CD14-positive monocyte (primary cell): ENCODE measurements at regions not wholly inside any gene's neighbourhood (a gene's known extent, or its start where the extent isn't known, plus 50 kb on each side); places are given as distances from the start of the nearest gene placed in this dataset.

Source experiments
- DNase-seq, 3 donors: peaks; one replicate each; pipeline ENCODE4 v3.0.0-alpha.2; 2011 to 2022
- H2AFZ ChIP-seq: 2 replicates; pipeline ENCODE4 v1.6.0; 2012; ENCODE audit warnings: mild to moderate bottlenecking, low read depth, low read length, inconsistent platforms; ENCODE audit not compliant: insufficient read depth, poor library complexity, severe bottlenecking
- H3K27ac ChIP-seq, 2 donors: 1 replicate in 1 of 2; 2 replicates in 1 of 2; pipeline ENCODE4 v1.5.1; 2012 to 2013; ENCODE audit warnings: low read length in 2 of 2, control low read depth in 1 of 2, inconsistent platforms in 1 of 2, low read depth in 1 of 2, mild to moderate bottlenecking in 1 of 2
- H3K27me3 ChIP-seq, 2 donors: one replicate each; pipeline versions ENCODE4 v1.6.0 to v1.6.1; 2011 to 2013; ENCODE audit warnings: low read length in 2 of 2; ENCODE audit not compliant: control insufficient read depth in 2 of 2, insufficient read depth in 2 of 2
- H3K36me3 ChIP-seq, 2 donors: replicated peaks in 1 of 2; 1 replicate in 1 of 2; 2 replicates in 1 of 2; pipeline versions ENCODE4 v1.5.1 to v1.6.1; 2012 to 2013; ENCODE audit warnings: low read length in 2 of 2, control low read depth in 1 of 2, inconsistent platforms in 1 of 2, mild to moderate bottlenecking in 1 of 2; ENCODE audit not compliant: insufficient read depth in 2 of 2, control insufficient read depth in 1 of 2
- H3K4me1 ChIP-seq, 2 donors: 1 replicate in 1 of 2; 2 replicates in 1 of 2; pipeline versions ENCODE4 v1.5.1 to v1.6.1; 2012 to 2013; ENCODE audit warnings: low read length in 2 of 2, control low read depth in 1 of 2, inconsistent platforms in 1 of 2, mild to moderate bottlenecking in 1 of 2, moderate library complexity in 1 of 2; ENCODE audit not compliant: insufficient read depth in 2 of 2, control insufficient read depth in 1 of 2
- H3K4me2 ChIP-seq: replicated peaks from 2 replicates; pipeline ENCODE3; 2012; ENCODE audit warnings: low read length, moderate library complexity, mild to moderate bottlenecking; ENCODE audit not compliant: poor library complexity, severe bottlenecking; ENCODE audit errors: extremely low read depth
- H3K4me3 ChIP-seq, 3 experiments: fragments of 200-600 bp in 1 of 3; sonication (generic) in 1 of 3; replicated peaks in 1 of 3; 1 replicate in 2 of 3; 2 replicates in 1 of 3; pipeline ENCODE4 v1.5.1; 2011 to 2013; ENCODE audit warnings: low read length in 3 of 3, mild to moderate bottlenecking in 3 of 3, control low read depth in 2 of 3, low read depth in 2 of 3, inconsistent platforms in 1 of 3, moderate library complexity in 1 of 3
- H3K79me2 ChIP-seq: 2 replicates; pipeline ENCODE4 v1.6.0; 2012; ENCODE audit warnings: mild to moderate bottlenecking, control low read depth, inconsistent platforms, low read length, moderate library complexity; ENCODE audit not compliant: insufficient read depth
- H3K9ac ChIP-seq: 2 replicates; pipeline ENCODE4 v1.6.0; 2017; ENCODE audit warnings: low read length, mild to moderate bottlenecking; ENCODE audit not compliant: insufficient read depth, poor library complexity, severe bottlenecking
- H3K9me3 ChIP-seq, 2 donors: replicated peaks in 1 of 2; 1 replicate in 1 of 2; 2 replicates in 1 of 2; pipeline versions ENCODE4 v1.5.1 to v1.6.1; 2012 to 2013; ENCODE audit warnings: low read length in 2 of 2, control low read depth in 1 of 2; ENCODE audit not compliant: control insufficient read depth in 1 of 2, insufficient read depth in 1 of 2
- H4K20me1 ChIP-seq: 2 replicates; pipeline ENCODE4 v1.6.0; 2012; ENCODE audit warnings: mild to moderate bottlenecking, low read length, control low read depth, moderate library complexity; ENCODE audit not compliant: insufficient read depth
- H3K27ac Mint-ChIP-seq, 7 donors: one replicate each; pipeline ENCODE4 v1.8.0; 2020; ENCODE audit warnings: mild to moderate bottlenecking in 7 of 7, mixed read lengths in 7 of 7, moderate library complexity in 6 of 7, inconsistent platforms in 2 of 7
- H3K27me3 Mint-ChIP-seq, 3 donors: one replicate each; pipeline ENCODE4 v1.8.0; 2021 to 2022; ENCODE audit warnings: low read depth in 3 of 3, mild to moderate bottlenecking in 3 of 3, mixed read lengths in 3 of 3, moderate library complexity in 3 of 3, inconsistent platforms in 1 of 3
- H3K36me3 Mint-ChIP-seq, 2 donors: one replicate each; pipeline ENCODE4 v1.8.0; 2020; ENCODE audit warnings: mixed read lengths in 2 of 2, inconsistent platforms in 1 of 2, mild to moderate bottlenecking in 1 of 2
- H3K4me1 Mint-ChIP-seq: one replicate; pipeline ENCODE4 v1.8.0; 2020; ENCODE audit warnings: mild to moderate bottlenecking, mixed read lengths
- H3K4me3 Mint-ChIP-seq, 2 donors: one replicate each; pipeline ENCODE4 v1.8.0; 2020; ENCODE audit warnings: mild to moderate bottlenecking in 2 of 2, mixed read lengths in 2 of 2, moderate library complexity in 1 of 2
- H3K9me3 Mint-ChIP-seq, 7 donors: one replicate each; pipeline ENCODE4 v1.8.0; 2020 to 2022; ENCODE audit warnings: mixed read lengths in 7 of 7, mild to moderate bottlenecking in 6 of 7, moderate library complexity in 6 of 7, inconsistent platforms in 2 of 7
- WGBS: methylation state at CpG from one replicate; pipeline ENCODE4 v1.1.5; 2013; ENCODE audit warnings: missing lambda C conversion rate; ENCODE audit not compliant: insufficient coverage; 5-methylcytosine and 5-hydroxymethylcytosine counted together
- intact Hi-C, 2 donors: fragments of 100-400 bp; cut with micrococcal nuclease; formaldehyde crosslinking; loops; one replicate each; pipeline versions ENCODE4 v1.15.0 to v1.15.1; 2023
- TF ChIP-seq, protein P1 (sequence below): fragments of 200-600 bp; IDR thresholded peaks from one replicate; pipeline ENCODE4 v1.8.0; 2022; ENCODE audit warnings: antibody characterized with exemption, mild to moderate bottlenecking

DNA sequence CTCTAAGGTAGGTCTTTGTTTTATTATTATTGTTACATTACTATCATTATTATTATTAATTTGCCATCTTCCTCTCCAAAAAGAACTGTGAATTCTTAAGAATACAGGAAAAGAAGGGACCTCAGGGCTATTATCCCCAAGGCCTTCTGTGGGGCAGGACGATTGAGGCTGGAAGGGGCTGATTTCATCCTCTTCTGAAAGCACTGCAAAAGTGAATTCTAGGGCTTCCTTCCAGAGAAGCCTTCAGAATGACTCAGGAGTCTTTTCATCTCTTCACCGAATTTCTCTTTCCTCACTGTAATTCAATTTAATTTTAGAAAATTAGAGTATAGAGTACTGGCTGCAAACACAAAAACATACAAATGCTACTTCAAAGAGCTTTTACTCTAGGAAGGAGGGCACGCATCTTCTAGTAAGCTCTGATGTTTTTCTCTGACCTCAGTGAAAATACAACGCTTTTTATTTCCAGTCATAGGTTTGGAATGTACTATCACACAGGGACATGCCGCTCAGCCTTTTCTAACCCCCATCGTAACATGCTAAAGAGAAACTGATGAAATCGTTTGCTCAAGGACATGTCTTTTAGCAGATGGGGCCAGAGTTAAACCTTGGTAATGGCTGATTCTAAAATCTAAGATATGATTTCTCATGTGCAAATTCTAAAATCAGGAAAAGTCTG lies 280.2 kb upstream of the PITRM1 start:
- TF ChIP-seq, protein P1, sequence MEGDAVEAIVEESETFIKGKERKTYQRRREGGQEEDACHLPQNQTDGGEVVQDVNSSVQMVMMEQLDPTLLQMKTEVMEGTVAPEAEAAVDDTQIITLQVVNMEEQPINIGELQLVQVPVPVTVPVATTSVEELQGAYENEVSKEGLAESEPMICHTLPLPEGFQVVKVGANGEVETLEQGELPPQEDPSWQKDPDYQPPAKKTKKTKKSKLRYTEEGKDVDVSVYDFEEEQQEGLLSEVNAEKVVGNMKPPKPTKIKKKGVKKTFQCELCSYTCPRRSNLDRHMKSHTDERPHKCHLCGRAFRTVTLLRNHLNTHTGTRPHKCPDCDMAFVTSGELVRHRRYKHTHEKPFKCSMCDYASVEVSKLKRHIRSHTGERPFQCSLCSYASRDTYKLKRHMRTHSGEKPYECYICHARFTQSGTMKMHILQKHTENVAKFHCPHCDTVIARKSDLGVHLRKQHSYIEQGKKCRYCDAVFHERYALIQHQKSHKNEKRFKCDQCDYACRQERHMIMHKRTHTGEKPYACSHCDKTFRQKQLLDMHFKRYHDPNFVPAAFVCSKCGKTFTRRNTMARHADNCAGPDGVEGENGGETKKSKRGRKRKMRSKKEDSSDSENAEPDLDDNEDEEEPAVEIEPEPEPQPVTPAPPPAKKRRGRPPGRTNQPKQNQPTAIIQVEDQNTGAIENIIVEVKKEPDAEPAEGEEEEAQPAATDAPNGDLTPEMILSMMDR, result no peak
- Histone ChIP-seq H3K9me3 (peaks cover 7 to 11% of the 10 kb centered on the region in 2 donors), H3K27me3 (no peaks in the 10 kb centered on the region), H3K79me2 (no peaks in the 10 kb centered on the region), H3K4me1 (peaks cover 16 to 17% of the 10 kb centered on the region in 2 donors), H3K4me2 (no peak overlapping the region), H3K27ac (no peak overlapping the region), H3K4me3 (no peak overlapping the region), H4K20me1 (no peaks in the 10 kb centered on the region), H2AFZ (no peak overlapping the region), H3K36me3 (no peaks in the 10 kb centered on the region), H3K9ac (no peak overlapping the region)
- Mint-ChIP-seq H3K9me3 (peaks cover 9 to 17% (median 13%) of the 10 kb centered on the region in 7 donors), H3K36me3 (no peaks in the 10 kb centered on the region), H3K4me3 (no peak overlapping the region), H3K27me3 (peaks cover 0 to 4% (median 0%) of the 10 kb centered on the region in 3 donors), H3K27ac (peak overlapping the region in 1 of 7 donors; percentile 45), H3K4me1 (peaks cover 18% of the 10 kb centered on the region)
- DNase-seq, result no peak
- WGBS, result 100% methylated on average over 2 of the region's 7 CpGs
- intact Hi-C loops, result no loop called here

DNA sequence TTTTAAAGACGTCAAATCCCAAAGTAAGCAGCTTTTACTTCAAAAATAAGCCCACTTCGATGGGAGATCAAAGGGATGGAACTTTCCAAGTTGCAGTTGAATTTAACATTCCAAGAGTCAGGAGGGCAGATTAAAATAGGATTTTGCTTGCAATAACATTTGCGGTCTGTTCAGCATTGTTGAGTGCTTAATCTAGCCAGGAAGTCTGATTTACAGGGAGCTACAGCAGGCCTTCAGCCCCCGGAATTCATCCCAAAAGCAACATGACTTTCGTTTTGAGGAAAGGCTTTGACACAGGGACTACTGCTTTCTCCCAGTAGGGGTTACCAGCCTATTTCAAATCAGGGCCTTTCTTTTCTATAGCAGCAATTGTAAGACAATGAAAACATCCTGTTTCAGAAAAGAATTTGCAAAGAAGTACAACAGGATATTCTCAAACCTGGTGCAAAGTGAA lies 279.6 kb upstream of the PITRM1 start:
- peaks cover 18% of the 10 kb centered on the region for H3K4me1 Mint-ChIP-seq
- H3K9me3 Mint-ChIP-seq, result peaks cover 3 to 11% (median 6%) of the 10 kb centered on the region in 7 donors
- no peaks in the 10 kb centered on the region for H3K36me3 ChIP-seq
- no peak overlapping the region for H3K27ac ChIP-seq
- WGBS, result 88% methylated on average over 5 of the region's 5 CpGs
- H3K4me2 ChIP-seq, result no peak overlapping the region
- H3K36me3 Mint-ChIP-seq, result no peaks in the 10 kb centered on the region
- H3K27ac Mint-ChIP-seq, result no peak overlapping the region
- H3K27me3 ChIP-seq, result no peaks in the 10 kb centered on the region
- peaks cover 16 to 17% of the 10 kb centered on the region in 2 donors for H3K4me1 ChIP-seq
- H3K27me3 Mint-ChIP-seq, result peaks cover 0 to 4% (median 0%) of the 10 kb centered on the region in 3 donors
- H2AFZ ChIP-seq, result no peak overlapping the region
- peaks cover under 1 to 5% of the 10 kb centered on the region in 2 donors for H3K9me3 ChIP-seq
- no peaks in the 10 kb centered on the region for H4K20me1 ChIP-seq
- DNase-seq, result no peak
- H3K4me3 Mint-ChIP-seq, result no peak overlapping the region
- H3K4me3 ChIP-seq, result no peak overlapping the region
- TF ChIP-seq, protein P1, result no peak
- H3K79me2 ChIP-seq, result no peaks in the 10 kb centered on the region
- intact Hi-C loops, result no loop called here
- no peak overlapping the region for H3K9ac ChIP-seq
